HepG2 (cell line): ENCODE measurements at regions not wholly inside any gene's neighbourhood (a gene's known extent, or its start where the extent isn't known, plus 50 kb on each side); places are given as distances from the start of the nearest gene placed in this dataset.
A peak's percentile ranks its signal among the peaks of the same experiment; 100 is the strongest.

Experiments used
- ATF5 ChIP-seq: sonication (generic); formaldehyde crosslinking; IDR thresholded peaks from 2 replicates; pipeline ENCODE4 v1.4.0; 2020; ENCODE audit warnings: mild to moderate bottlenecking, low read depth, missing genetic modification reagents
- EZH2 ChIP-seq: conservative IDR thresholded peaks from 2 replicates; pipeline ENCODE4 v1.6.1; 2012; ENCODE audit warnings: mild to moderate bottlenecking, low read depth, low read length, moderate library complexity
- GPN1 ChIP-seq: sonication (generic); formaldehyde crosslinking; IDR thresholded peaks from 2 replicates; pipeline ENCODE4 v1.5.1; 2020; ENCODE audit warnings: missing genetic modification reagents, borderline replicate concordance
- MBD4 ChIP-seq: IDR thresholded peaks from 2 replicates; pipeline ENCODE4 v1.6.1; 2012; ENCODE audit warnings: low read length, inconsistent platforms, borderline replicate concordance
- MNT ChIP-seq: fragments of 450-650 bp; IDR thresholded peaks from 2 replicates; pipeline ENCODE4 v1.6.1; 2016
- MYPOP ChIP-seq: sonication (generic); formaldehyde crosslinking; IDR thresholded peaks from 2 replicates; pipeline ENCODE4 v1.8.1; 2023; ENCODE audit warnings: mild to moderate bottlenecking, moderate library complexity, missing genetic modification reagents
- NR1H2 ChIP-seq: sonication (generic); formaldehyde crosslinking; IDR thresholded peaks from 2 replicates; pipeline ENCODE4 v1.8.1; 2022; ENCODE audit warnings: low read depth, missing genetic modification reagents, borderline replicate concordance
- NR2F1 ChIP-seq, 2 experiments: fragments of 450-650 bp in 1 of 2; formaldehyde crosslinking in 1 of 2; IDR thresholded peaks; 2 replicates each; pipeline versions ENCODE4 v1.5.0 to v1.6.1; 2016 to 2020; ENCODE audit warnings: mild to moderate bottlenecking in 1 of 2, missing compliant biosample characterization in 1 of 2, missing genetic modification reagents in 1 of 2, moderate library complexity in 1 of 2
- SCMH1 ChIP-seq: sonication (generic); formaldehyde crosslinking; IDR thresholded peaks from 2 replicates; pipeline ENCODE4 v1.9.0; 2021; ENCODE audit warnings: missing genetic modification reagents, mild to moderate bottlenecking, borderline replicate concordance
- SMAD3 ChIP-seq: sonication (generic); formaldehyde crosslinking; IDR thresholded peaks from 2 replicates; pipeline ENCODE4 v1.4.0; 2020; ENCODE audit warnings: missing genetic modification reagents
- SMC3 ChIP-seq: IDR thresholded peaks from 2 replicates; pipeline ENCODE4 v1.6.1; 2011; ENCODE audit warnings: low read length, improper control_type of control experiment
- SNAI1 ChIP-seq: sonication (generic); formaldehyde crosslinking; IDR thresholded peaks from 2 replicates; pipeline ENCODE4 v1.5.0; 2020; ENCODE audit warnings: mild to moderate bottlenecking, missing genetic modification reagents, borderline replicate concordance
- TCF7 ChIP-seq: sonication (generic); IDR thresholded peaks from 2 replicates; pipeline ENCODE4 v1.6.1; 2016; ENCODE audit warnings: antibody characterized with exemption, low read depth
- YEATS4 ChIP-seq: sonication (generic); formaldehyde crosslinking; IDR thresholded peaks from 2 replicates; pipeline ENCODE4 v1.4.0; 2020; ENCODE audit warnings: missing genetic modification reagents, borderline replicate concordance
- ZBTB1 ChIP-seq: sonication (generic); formaldehyde crosslinking; IDR thresholded peaks from 2 replicates; pipeline ENCODE4 v1.4.0; 2020; ENCODE audit warnings: missing genetic modification reagents, borderline replicate concordance
- ZGPAT ChIP-seq: IDR thresholded peaks from 2 replicates; pipeline ENCODE4 v1.6.1; 2016; ENCODE audit warnings: mild to moderate bottlenecking
- ZNF264 ChIP-seq: sonication (generic); formaldehyde crosslinking; IDR thresholded peaks from 2 replicates; pipeline ENCODE4 v1.4.0; 2020; ENCODE audit warnings: missing genetic modification reagents
- ZNF709 ChIP-seq: sonication (generic); formaldehyde crosslinking; IDR thresholded peaks from 2 replicates; pipeline ENCODE4 v1.5.0; 2020; ENCODE audit warnings: mild to moderate bottlenecking, missing genetic modification reagents
- ZNF737 ChIP-seq: sonication (generic); formaldehyde crosslinking; IDR thresholded peaks from 2 replicates; pipeline ENCODE4 v1.5.0; 2020; ENCODE audit warnings: missing genetic modification reagents, mild to moderate bottlenecking, borderline replicate concordance
- TF ChIP-seq, protein P1 (sequence below): sonication (generic); formaldehyde crosslinking; IDR thresholded peaks from 2 replicates; pipeline ENCODE4 v1.5.1; 2020; ENCODE audit warnings: mild to moderate bottlenecking, missing genetic modification reagents, moderate library complexity

DNA sequence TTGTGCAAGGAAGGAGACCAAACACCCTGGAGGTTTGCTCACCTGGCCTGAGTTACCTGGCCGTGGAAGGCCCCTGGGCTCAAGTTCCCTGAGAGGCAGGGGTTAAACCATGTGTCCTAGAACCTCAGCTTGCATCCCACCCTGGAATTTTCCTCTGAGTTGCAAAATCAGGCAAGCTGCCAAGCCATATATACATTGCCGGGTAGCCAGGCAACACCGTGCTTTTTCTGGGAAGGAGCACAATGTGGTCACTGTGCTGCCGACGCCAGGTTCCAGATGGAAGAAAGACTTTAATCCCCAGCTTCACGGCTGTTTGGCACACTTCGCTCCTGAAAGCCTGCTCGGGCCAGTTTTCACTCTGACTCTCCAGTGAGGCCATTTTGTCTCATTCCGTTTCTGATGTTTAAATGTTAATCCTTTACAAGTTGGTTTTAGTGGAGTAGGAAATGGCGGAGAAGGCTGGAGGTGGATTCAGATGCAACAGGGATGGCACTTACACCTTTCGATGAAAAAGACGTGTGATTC lies 60.1 kb upstream of the PEG3 start (continued):
- TF ChIP-seq ZGPAT (CRISPR knock-in tag) (peak; percentile 98), ATF5 (CRISPR knock-in tag) (no peak), ZNF709 (CRISPR knock-in tag) (peak; percentile 76), ZNF264 (CRISPR knock-in tag) (peak; percentile 90), SMAD3 (CRISPR knock-in tag) (peak; percentile 97), ZNF737 (CRISPR knock-in tag) (peak; percentile 81; the same call in 1 of the 2 replicates), TCF7 (peak; percentile 81), YEATS4 (CRISPR knock-in tag) (peak; percentile 83), ZBTB1 (no peak), NR2F1 (CRISPR knock-in tag; IDR thresholded peaks at IDR 0.05) (peak; percentile 29 to 36; a peak in 2 of 4 replicates), SCMH1 (CRISPR knock-in tag) (no peak), SNAI1 (CRISPR knock-in tag) (peak; percentile 81; the same call in 1 of the 2 replicates), NR1H2 (no peak; the same call in 1 of the 2 replicates), MBD4 (no peak), MNT (peak; percentile 22; the same call in 1 of the 2 replicates), MYPOP (CRISPR knock-in tag) (peak; percentile 68; the same call in 1 of the 2 replicates), EZH2 (no peak), SMC3 (peak; percentile 33), GPN1 (CRISPR knock-in tag) (no peak)
- TF ChIP-seq, protein P1, sequence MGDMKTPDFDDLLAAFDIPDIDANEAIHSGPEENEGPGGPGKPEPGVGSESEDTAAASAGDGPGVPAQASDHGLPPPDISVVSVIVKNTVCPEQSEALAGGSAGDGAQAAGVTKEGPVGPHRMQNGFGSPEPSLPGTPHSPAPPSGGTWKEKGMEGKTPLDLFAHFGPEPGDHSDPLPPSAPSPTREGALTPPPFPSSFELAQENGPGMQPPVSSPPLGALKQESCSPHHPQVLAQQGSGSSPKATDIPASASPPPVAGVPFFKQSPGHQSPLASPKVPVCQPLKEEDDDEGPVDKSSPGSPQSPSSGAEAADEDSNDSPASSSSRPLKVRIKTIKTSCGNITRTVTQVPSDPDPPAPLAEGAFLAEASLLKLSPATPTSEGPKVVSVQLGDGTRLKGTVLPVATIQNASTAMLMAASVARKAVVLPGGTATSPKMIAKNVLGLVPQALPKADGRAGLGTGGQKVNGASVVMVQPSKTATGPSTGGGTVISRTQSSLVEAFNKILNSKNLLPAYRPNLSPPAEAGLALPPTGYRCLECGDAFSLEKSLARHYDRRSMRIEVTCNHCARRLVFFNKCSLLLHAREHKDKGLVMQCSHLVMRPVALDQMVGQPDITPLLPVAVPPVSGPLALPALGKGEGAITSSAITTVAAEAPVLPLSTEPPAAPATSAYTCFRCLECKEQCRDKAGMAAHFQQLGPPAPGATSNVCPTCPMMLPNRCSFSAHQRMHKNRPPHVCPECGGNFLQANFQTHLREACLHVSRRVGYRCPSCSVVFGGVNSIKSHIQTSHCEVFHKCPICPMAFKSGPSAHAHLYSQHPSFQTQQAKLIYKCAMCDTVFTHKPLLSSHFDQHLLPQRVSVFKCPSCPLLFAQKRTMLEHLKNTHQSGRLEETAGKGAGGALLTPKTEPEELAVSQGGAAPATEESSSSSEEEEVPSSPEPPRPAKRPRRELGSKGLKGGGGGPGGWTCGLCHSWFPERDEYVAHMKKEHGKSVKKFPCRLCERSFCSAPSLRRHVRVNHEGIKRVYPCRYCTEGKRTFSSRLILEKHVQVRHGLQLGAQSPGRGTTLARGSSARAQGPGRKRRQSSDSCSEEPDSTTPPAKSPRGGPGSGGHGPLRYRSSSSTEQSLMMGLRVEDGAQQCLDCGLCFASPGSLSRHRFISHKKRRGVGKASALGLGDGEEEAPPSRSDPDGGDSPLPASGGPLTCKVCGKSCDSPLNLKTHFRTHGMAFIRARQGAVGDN, result peak; percentile 98
